RWPE1 (cell line): ENCODE measurements at regions not wholly inside any gene's neighbourhood (a gene's known extent, or its start where the extent isn't known, plus 50 kb on each side); places are given as distances from the start of the nearest gene placed in this dataset.

Source experiments
- CTCF ChIA-PET: fragments of 350-600 bp; sonication (Branson Sonifier 250); formaldehyde crosslinking; extraction: SDS; loops from one replicate; lab custom pipeline; 2021; lab: Yijun Ruan, JAX
- POLR2A ChIA-PET: fragments of 400-600 bp; formaldehyde crosslinking; extraction: SDS; loops from one replicate; lab custom pipeline; 2020; ENCODE audit warnings: antibody characterized with exemption; ENCODE audit not compliant: low non-redundant PET; lab: Yijun Ruan, JAX
- DNase-seq: peaks from one replicate; pipeline ENCODE4 v3.0.0; 2012; ENCODE audit warnings: low spot score
- H3K27ac ChIP-seq: fragments of 450-650 bp; 2 replicates; pipeline ENCODE4 v1.5.1; 2017
- TF ChIP-seq, protein P1 (sequence below): fragments of 450-650 bp; conservative IDR thresholded peaks from 2 replicates; pipeline ENCODE4 v1.5.1; 2017; ENCODE audit warnings: low read depth, mild to moderate bottlenecking

DNA sequence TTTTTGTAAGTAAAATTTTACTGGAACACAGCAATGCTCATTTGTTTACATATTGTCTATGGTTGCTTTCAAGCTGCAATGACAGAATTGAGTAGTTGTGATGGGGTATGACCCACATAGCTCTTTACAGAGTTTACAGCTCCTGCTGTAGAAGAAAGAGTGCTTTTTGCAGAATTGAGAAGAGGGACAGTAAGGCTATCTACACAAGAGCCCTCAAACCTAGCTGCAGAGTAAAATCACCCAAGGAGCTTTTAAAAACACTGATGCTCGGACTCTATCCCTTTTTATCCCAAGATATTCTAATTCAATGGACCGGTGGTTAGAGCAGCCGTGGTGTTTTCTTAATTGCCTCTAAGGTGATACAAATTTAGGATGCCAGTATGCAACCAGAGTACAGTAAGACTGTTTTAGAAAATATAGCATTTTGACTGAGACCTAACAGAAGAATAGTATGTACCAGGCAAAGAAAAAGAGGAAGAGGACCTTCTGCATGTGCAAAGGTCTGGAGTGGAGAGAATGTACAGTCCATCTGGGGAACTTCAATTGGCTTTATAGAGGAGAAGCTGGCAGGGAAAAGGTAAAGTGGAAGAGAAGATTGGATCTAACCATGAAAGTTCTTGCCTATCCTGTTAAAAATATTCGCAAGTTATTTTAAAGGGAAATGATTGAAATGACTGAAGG lies 663.6 kb upstream of the CPEB2 start:
- POLR2A ChIA-PET = no interaction called here
- TF ChIP-seq, protein P1, sequence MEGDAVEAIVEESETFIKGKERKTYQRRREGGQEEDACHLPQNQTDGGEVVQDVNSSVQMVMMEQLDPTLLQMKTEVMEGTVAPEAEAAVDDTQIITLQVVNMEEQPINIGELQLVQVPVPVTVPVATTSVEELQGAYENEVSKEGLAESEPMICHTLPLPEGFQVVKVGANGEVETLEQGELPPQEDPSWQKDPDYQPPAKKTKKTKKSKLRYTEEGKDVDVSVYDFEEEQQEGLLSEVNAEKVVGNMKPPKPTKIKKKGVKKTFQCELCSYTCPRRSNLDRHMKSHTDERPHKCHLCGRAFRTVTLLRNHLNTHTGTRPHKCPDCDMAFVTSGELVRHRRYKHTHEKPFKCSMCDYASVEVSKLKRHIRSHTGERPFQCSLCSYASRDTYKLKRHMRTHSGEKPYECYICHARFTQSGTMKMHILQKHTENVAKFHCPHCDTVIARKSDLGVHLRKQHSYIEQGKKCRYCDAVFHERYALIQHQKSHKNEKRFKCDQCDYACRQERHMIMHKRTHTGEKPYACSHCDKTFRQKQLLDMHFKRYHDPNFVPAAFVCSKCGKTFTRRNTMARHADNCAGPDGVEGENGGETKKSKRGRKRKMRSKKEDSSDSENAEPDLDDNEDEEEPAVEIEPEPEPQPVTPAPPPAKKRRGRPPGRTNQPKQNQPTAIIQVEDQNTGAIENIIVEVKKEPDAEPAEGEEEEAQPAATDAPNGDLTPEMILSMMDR = no peak
- CTCF ChIA-PET = no interaction called here
- H3K27ac ChIP-seq = no peak overlapping the region
- no peak for DNase-seq

DNA sequence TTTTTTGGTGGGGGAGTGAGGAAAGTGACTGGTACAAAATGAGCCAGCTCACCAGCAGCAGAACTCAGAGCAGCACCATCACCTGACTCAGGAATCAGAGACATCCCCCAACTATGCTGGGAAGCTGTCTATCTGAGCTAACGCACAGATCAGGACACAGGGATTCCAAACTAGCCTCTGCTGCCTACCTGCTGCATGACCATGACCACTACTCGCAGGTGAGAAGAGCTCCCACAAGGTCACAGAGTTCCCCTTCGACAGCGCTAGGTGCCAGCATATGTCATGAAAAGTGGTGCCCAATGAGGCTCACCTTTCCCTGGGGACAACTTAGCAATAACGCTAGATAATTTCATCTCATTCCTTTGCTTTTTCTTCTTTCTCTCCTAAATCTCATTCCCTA lies 662.6 kb upstream of the CPEB2 start:
- TF ChIP-seq, protein P1 = no peak

DNA sequence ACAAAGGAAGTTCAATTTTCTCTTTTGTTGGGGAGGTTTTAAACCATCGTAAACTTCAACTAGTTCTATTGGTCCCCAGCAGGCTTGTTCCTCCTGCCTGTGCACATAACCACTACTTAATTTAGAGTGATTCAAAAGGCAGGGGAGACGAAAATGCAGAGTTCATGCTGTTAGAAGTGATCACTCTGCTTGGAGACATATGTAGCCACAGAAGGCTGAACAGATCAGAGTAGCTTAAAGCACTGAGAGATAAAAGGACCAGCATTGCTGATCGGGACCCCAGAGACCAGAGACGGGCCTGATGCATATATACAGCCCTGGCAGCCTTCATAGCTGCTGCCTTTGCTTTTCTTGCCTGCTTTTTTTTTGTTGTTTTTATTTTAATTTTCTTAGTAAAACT lies 662.0 kb upstream of the CPEB2 start:
- H3K27ac ChIP-seq = no peak overlapping the region
- TF ChIP-seq, protein P1 = no peak
- no peak for DNase-seq
- ChIA-PET POLR2A (no interaction called here), CTCF (no interaction called here)

More for the DNA sequence above, 662.6 kb upstream of the CPEB2 start:
- DNase-seq = no peak
- CTCF ChIA-PET = interaction anchor here (0.5 kb wide), 1 partner anchor 821 kb away, joined by 3 read pairs; no protein-coding TSS in a partner anchor
- POLR2A ChIA-PET = no interaction called here
- no peak overlapping the region for H3K27ac ChIP-seq

DNA sequence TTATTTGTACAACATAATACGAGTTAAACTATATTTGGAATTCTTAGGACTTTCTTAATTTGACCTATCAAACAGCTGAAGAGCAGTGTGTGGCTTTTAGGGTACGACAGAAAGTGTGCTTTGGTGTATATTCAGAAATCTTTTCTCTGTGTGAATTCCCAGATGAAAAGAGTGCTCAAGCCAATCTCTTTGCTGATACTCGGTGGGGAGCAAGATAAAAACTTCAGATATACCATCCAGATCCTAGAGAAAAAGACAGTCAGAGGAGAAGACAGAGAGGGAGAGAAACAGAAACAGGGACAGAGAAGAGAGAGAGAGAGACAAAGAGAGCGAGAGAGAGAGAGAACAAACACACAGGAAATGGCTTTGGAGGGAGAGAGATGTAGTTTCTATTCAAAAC lies 658.3 kb upstream of the CPEB2 start:
- TF ChIP-seq, protein P1 = no peak
- H3K27ac ChIP-seq = no peak overlapping the region
- CTCF ChIA-PET = no interaction called here
- DNase-seq = no peak
- POLR2A ChIA-PET = no interaction called here

DNA sequence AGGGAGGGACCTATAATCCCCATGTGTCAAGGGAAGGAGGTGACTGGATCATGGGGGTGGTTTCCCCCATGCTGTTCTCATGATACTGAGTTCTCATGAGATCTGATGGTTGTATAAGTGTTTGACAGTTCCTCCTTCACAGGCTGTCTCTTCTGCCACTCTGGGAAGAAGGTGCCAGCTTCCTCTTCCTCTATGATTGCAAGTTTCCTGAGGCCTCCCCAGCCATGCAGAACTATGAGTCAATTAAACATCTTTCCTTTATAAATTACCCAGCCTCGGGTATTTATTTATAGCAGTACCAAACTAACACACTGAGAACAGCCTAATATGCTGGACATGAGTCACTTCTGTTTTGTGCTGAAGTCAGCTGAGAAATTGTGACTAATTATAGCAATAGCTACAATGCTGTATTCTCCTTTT lies 656.9 kb upstream of the CPEB2 start:
- H3K27ac ChIP-seq = no peak overlapping the region
- ChIA-PET POLR2A (no interaction called here), CTCF (no interaction called here)
- TF ChIP-seq, protein P1 = no peak
- DNase-seq = peak; percentile 5

DNA sequence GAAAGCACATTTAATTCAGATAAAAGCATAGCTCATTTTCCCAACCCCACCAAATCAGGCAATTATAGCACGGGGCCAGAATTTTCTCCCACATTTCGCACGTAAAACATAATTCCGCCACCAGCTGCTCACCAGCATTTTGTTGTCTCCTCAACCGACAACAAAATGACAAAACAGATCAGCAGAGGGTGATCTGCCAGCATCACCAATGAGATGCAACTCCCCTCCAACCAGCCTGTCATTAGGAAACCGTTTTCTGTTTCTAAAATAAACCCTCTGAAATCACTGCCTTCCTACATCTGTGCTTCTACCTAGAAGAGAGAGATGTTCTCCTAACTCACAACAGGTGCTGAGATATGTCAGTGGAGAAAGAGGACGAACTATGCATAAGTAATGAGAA lies 654.8 kb upstream of the CPEB2 start:
- POLR2A ChIA-PET = no interaction called here
- no peak for DNase-seq
- no peak overlapping the region for H3K27ac ChIP-seq
- CTCF ChIA-PET = no interaction called here
- TF ChIP-seq, protein P1 = no peak
